Heart right ventricle (tissue), 16 donors: ENCODE measurements at regions not wholly inside any gene's neighbourhood (a gene's known extent, or its start where the extent isn't known, plus 50 kb on each side); places are given as distances from the start of the nearest gene placed in this dataset.
"Not testable (repeated sequence)": the region's sequence is repeated elsewhere in the genome, so short reads cannot be mapped to it uniquely, and the experiment has no call there.

Experiments used
- ATAC-seq, 8 donors: fragments of 200-7000 bp; cut with Tn5 transposase; one replicate each; pipeline ENCODE4 v1.9.1; 2020; ENCODE audit warnings: mild to moderate bottlenecking in 8 of 8, moderate library complexity in 8 of 8, moderate number of reproducible peaks in 1 of 8
- DNase-seq, 2 donors: peaks; one replicate each; pipeline ENCODE4 v3.0.0-alpha.2; 2020
- H3K27ac ChIP-seq, 10 donors: fragments of 200-600 bp; sonication (generic) in 2 of 10; one replicate each; pipeline versions ENCODE4 v1.5.0 to v1.8.0; 2020 to 2022; ENCODE audit warnings: mild to moderate bottlenecking in 3 of 10
- H3K27me3 ChIP-seq, 7 donors: fragments of 200-600 bp; one replicate each; pipeline ENCODE4 v1.8.0; 2021 to 2022; ENCODE audit warnings: mild to moderate bottlenecking in 2 of 7
- H3K36me3 ChIP-seq, 9 donors: fragments of 200-600 bp; sonication (generic) in 1 of 9; one replicate each; pipeline versions ENCODE4 v1.5.0 to v1.8.0; 2020 to 2022; ENCODE audit warnings: mild to moderate bottlenecking in 2 of 9
- H3K4me1 ChIP-seq, 9 donors: fragments of 200-600 bp; sonication (generic) in 1 of 9; one replicate each; pipeline versions ENCODE4 v1.5.0 to v1.8.0; 2020 to 2022; ENCODE audit warnings: mild to moderate bottlenecking in 4 of 9
- H3K4me3 ChIP-seq, 10 donors: fragments of 200-600 bp; sonication (generic) in 2 of 10; one replicate each; pipeline versions ENCODE4 v1.5.0 to v1.8.0; 2020 to 2022; ENCODE audit warnings: mild to moderate bottlenecking in 7 of 10, moderate library complexity in 2 of 10
- H3K9me3 ChIP-seq, 11 donors: fragments of 200-600 bp in 10 of 11; sonication (generic) in 2 of 11; one replicate each; pipeline versions ENCODE4 v1.5.0 to v1.8.0; 2013 to 2022; ENCODE audit warnings: mild to moderate bottlenecking in 2 of 11, control low read depth in 1 of 11, moderate library complexity in 1 of 11
- CTCF ChIP-seq, 9 donors: fragments of 200-600 bp; sonication (generic) in 2 of 9; IDR thresholded peaks; one replicate each; pipeline versions ENCODE4 v1.5.0 to v1.8.0; 2021 to 2022; ENCODE audit warnings: antibody characterized with exemption in 9 of 9, mild to moderate bottlenecking in 5 of 9, moderate library complexity in 1 of 9
- WGBS, 2 donors: extraction: QIAGEN DNeasy Blood & Tissue Kit; methylation state at CpG; one replicate each; pipeline ENCODE4 v1.1.7; 2013; ENCODE audit warnings: inconsistent platforms in 1 of 2; 5-methylcytosine and 5-hydroxymethylcytosine counted together
- intact Hi-C, 10 donors: fragments of 100-400 bp; cut with DNase I; formaldehyde crosslinking; loops; one replicate each; pipeline versions ENCODE4 v1.11.1 to v1.14.2; 2022
- donor health status: Arrhythmogenic right ventricular cardiomyopathy.
- donor health status: ischemic (EF 13 %, LVEDD 7.1; RV severe dilation, severe dysfunction).
- donor health status: healthy with polysubstance abuse.
- donor health status: DM: no; HTN: yes; CAD: no.
- donor health status: DM: no; HTN: no; CAD: no.
- donor health status: ischemic (EF 25% LVEDD 6.9; RV normal size, moderate dysfunction).
- donor health status: ischemic (EF 25% LVEDD 5.7; RV mildly dilated, moderate dysfunction).
- donor health status: healthy.
- donor health status: DM: yes; HTN: yes; CAD: no.
- donor health status: Ischemic cardiomyopathy.
- donor health status: ischemic (EF 35%, LVEDD 5.7; RV mildly dilated, moderate dysfunction).
- donor health status: nonischemic (EF 11% LVEDD 7.7; RV severe dilation, severe dysfunction).
- donor health status: DM: yes; HTN: yes; CAD: no.
- donor health status: PGD.
- donor health status: ischemic (EF 29% LVEDD 5.4; RV normal size, mild dysfunction).
- donor health status: nonischemic (EF 23%, LVEDD 6.1; RV moderate dilation, normal function).

- 56 to 57% methylated on average over 2 of the region's 2 CpGs for WGBS, 2 donors
- H3K4me1 ChIP-seq, H3K36me3 ChIP-seq, H3K9me3 ChIP-seq, H3K4me3 ChIP-seq, intact Hi-C loops, DNase-seq, H3K27ac ChIP-seq, ATAC-seq: not testable (repeated sequence)
- H3K27me3 ChIP-seq: peaks cover 0 to 16% (median 0%) of the 10 kb centered on the region in 7 donors
Measured at GRCh38 chr2:89756616-89757015, 1065.1 kb downstream of the RPIA start.

GRCh38 chr2:89758332-89759026, 1067.0 kb downstream of the RPIA start:
- WGBS, 2 donors: 63 to 64% methylated on average over 14 of the region's 14 CpGs
- H3K4me1 ChIP-seq, DNase-seq, ATAC-seq, H3K27ac ChIP-seq, H3K4me3 ChIP-seq, H3K36me3 ChIP-seq, intact Hi-C loops: not testable (repeated sequence)
- H3K9me3 ChIP-seq: peaks cover 0 to 15% (median 0%) of the 10 kb centered on the region in 11 donors
- peaks cover 0 to 23% (median 0%) of the 10 kb centered on the region in 7 donors for H3K27me3 ChIP-seq

GRCh38 chr2:89760762-89761161, 1069.3 kb downstream of the RPIA start:
- ATAC-seq, H3K4me3 ChIP-seq, H3K27ac ChIP-seq, H3K36me3 ChIP-seq, H3K4me1 ChIP-seq, DNase-seq, intact Hi-C loops: not testable (repeated sequence)
- Histone ChIP-seq H3K27me3 (peaks cover 0 to 44% (median 14%) of the 10 kb centered on the region in 7 donors), H3K9me3 (peaks cover 0 to 34% (median 0%) of the 10 kb centered on the region in 11 donors)
- WGBS, 2 donors: 77 to 87% methylated on average over 5 to 6 of the region's 6 CpGs

GRCh38 chr2:89761171-89761570, 1069.7 kb downstream of the RPIA start:
- H3K4me3 ChIP-seq, intact Hi-C loops, DNase-seq, ATAC-seq, H3K27ac ChIP-seq, H3K36me3 ChIP-seq, H3K4me1 ChIP-seq: not testable (repeated sequence)
- Histone ChIP-seq H3K27me3 (peaks cover 3 to 49% (median 17%) of the 10 kb centered on the region in 7 donors), H3K9me3 (peaks cover 0 to 34% (median 0%) of the 10 kb centered on the region in 11 donors)
- 48 to 55% methylated on average over 2 of the region's 2 CpGs for WGBS, 2 donors

- H3K4me1 ChIP-seq, ATAC-seq, H3K27ac ChIP-seq, intact Hi-C loops, H3K36me3 ChIP-seq, H3K4me3 ChIP-seq, DNase-seq: not testable (repeated sequence)
- H3K9me3 ChIP-seq: peaks cover 0 to 34% (median 0%) of the 10 kb centered on the region in 11 donors
- WGBS, 2 donors: 86 to 88% methylated on average over 4 of the region's 4 CpGs
- H3K27me3 ChIP-seq: peaks cover 6 to 51% (median 24%) of the 10 kb centered on the region in 7 donors
Measured at GRCh38 chr2:89761863-89762262, 1070.4 kb downstream of the RPIA start.

GRCh38 chr2:89762461-89763253, 1071.2 kb downstream of the RPIA start:
- H3K36me3 ChIP-seq, H3K4me1 ChIP-seq, H3K27ac ChIP-seq, ATAC-seq, intact Hi-C loops, H3K4me3 ChIP-seq: not testable (repeated sequence)
- DNase-seq: peak in 1 of 2 donors; percentile 3
- Histone ChIP-seq H3K9me3 (peaks cover 0 to 31% (median 0%) of the 10 kb centered on the region in 11 donors), H3K27me3 (peaks cover 6 to 56% (median 32%) of the 10 kb centered on the region in 7 donors)
- WGBS, 2 donors: 86 to 88% methylated on average over 13 of the region's 13 CpGs

GRCh38 chr2:89763254-89763580, 1071.7 kb downstream of the RPIA start:
- peaks cover 0 to 9% (median 0%) of the 10 kb centered on the region in 9 donors for H3K4me1 ChIP-seq
- intact Hi-C loops: no loop called here
- peak in 1 of 2 donors; percentile 20 for DNase-seq
- peaks cover 0 to 29% (median 0%) of the 10 kb centered on the region in 11 donors for H3K9me3 ChIP-seq
- 74 to 77% methylated on average over 17 of the region's 17 CpGs for WGBS, 2 donors
- ATAC-seq: no peak
- no peaks in the 10 kb centered on the region for H3K36me3 ChIP-seq
- no peak for TF ChIP-seq CTCF (IDR thresholded peaks at IDR 0.05)
- H3K27me3 ChIP-seq: peaks cover 6 to 56% (median 38%) of the 10 kb centered on the region in 7 donors
- H3K4me3 ChIP-seq: no peak overlapping the region
- no peak overlapping the region for H3K27ac ChIP-seq
